ENCODE measurements at regions not wholly inside any gene's neighbourhood (a gene's known extent, or its start where the extent isn't known, plus 50 kb on each side); places are given as distances from the start of the nearest gene placed in this dataset.

GRCh38 chr6:166686317-166686716 is 59.3 kb upstream of the RPS6KA2 start:
- no peak for TF ChIP-seq POLR2AphosphoS2 (conservative IDR thresholded peaks at IDR 0.05; ENCODE audit: low read length)
- no peak for TF ChIP-seq REST (IDR thresholded peaks at IDR 0.05)

Data from A549 (cell line).